ENCODE measurements at regions not wholly inside any gene's neighbourhood (a gene's known extent, or its start where the extent isn't known, plus 50 kb on each side); places are given as distances from the start of the nearest gene placed in this dataset.

DNA sequence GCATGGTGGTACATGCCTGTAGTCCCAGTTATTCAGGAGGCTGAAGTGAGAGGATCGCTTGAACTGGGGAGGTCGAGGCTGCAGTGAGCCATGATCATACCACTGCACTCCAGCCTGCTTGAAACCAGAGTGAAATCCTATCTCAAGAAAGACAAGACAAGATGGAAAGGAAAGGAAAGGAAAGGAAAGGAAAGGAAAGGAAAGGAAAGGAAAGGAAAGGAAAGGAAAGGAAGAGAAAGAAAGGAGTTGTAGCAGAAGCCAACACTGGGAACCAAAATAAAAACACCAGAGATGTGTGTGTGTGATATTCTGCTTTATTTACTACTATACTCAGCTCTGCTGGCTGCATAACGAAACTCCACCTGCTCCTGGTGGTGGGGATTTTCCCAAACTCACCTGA, 115.3 kb downstream of the DRD1 start:
- TF ChIP-seq, protein P1, sequence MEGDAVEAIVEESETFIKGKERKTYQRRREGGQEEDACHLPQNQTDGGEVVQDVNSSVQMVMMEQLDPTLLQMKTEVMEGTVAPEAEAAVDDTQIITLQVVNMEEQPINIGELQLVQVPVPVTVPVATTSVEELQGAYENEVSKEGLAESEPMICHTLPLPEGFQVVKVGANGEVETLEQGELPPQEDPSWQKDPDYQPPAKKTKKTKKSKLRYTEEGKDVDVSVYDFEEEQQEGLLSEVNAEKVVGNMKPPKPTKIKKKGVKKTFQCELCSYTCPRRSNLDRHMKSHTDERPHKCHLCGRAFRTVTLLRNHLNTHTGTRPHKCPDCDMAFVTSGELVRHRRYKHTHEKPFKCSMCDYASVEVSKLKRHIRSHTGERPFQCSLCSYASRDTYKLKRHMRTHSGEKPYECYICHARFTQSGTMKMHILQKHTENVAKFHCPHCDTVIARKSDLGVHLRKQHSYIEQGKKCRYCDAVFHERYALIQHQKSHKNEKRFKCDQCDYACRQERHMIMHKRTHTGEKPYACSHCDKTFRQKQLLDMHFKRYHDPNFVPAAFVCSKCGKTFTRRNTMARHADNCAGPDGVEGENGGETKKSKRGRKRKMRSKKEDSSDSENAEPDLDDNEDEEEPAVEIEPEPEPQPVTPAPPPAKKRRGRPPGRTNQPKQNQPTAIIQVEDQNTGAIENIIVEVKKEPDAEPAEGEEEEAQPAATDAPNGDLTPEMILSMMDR (conservative IDR thresholded peaks at IDR 0.05; ENCODE audit: low read length): no peak
- no peak for TF ChIP-seq EZH2phosphoT487 (IDR thresholded peaks at IDR 0.05; ENCODE audit: borderline replicate concordance, low read depth, low read length)
